ENCODE measurements at regions not wholly inside any gene's neighbourhood (a gene's known extent, or its start where the extent isn't known, plus 50 kb on each side); places are given as distances from the start of the nearest gene placed in this dataset.

DNA sequence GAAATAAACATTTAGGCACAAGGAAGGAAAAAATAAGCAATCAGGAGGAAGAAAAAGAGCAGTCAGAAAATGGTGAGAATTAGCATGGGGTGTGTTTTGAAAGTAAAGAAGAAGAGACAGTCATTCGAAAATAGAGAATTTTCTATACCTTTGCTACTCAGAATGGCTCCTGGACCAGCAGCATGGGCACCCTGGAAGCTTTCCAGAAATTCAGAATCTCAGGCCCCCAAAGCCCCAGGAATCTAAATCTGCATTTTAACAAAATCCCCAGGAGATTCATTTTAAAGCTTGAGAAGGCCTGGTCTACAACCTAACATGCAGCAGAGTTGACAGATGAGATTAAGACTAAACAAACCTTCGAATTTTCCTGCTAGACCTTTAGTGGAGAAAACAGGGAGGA, 131.2 kb upstream of the HDAC9 start:
- H3K4me3 ChIP-seq (ENCODE audit: low read depth, low read length) = no peak overlapping the region
- DNase-seq (ENCODE audit: low read depth) = no peak
- TF ChIP-seq, protein P1, sequence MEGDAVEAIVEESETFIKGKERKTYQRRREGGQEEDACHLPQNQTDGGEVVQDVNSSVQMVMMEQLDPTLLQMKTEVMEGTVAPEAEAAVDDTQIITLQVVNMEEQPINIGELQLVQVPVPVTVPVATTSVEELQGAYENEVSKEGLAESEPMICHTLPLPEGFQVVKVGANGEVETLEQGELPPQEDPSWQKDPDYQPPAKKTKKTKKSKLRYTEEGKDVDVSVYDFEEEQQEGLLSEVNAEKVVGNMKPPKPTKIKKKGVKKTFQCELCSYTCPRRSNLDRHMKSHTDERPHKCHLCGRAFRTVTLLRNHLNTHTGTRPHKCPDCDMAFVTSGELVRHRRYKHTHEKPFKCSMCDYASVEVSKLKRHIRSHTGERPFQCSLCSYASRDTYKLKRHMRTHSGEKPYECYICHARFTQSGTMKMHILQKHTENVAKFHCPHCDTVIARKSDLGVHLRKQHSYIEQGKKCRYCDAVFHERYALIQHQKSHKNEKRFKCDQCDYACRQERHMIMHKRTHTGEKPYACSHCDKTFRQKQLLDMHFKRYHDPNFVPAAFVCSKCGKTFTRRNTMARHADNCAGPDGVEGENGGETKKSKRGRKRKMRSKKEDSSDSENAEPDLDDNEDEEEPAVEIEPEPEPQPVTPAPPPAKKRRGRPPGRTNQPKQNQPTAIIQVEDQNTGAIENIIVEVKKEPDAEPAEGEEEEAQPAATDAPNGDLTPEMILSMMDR (IDR thresholded peaks at IDR 0.05; ENCODE audit: low read depth, low read length, missing control alignments) = no peak
- in situ Hi-C loops (cut with HindIII; ENCODE audit: low sequenced_read_pairs) = loop anchor here (10.0 to 25.0 kb wide), 2 partner anchors 220 to 1298 kb away; no protein-coding TSS in a partner anchor

DNA sequence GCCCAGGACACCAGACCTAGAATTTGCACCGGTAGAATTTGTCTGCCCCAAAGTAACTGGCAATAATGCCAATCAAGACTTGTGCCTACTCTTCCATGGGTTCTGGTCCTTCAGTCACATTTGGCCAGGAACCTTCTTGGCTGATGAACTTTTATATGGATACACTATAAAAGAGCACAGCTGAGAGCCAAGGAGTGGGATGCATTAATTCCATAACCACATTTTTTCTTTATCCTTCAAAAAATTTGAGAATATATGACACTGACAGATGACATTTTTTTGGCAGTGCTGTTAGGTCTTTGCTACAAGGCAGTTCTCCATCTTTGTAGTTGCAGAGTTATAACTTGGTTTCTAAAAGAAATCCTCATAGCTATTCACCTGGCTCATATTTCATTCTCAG, 129.2 kb upstream of the HDAC9 start:
- no peak overlapping the region for H3K4me3 ChIP-seq (ENCODE audit: low read depth, low read length)
- DNase-seq (ENCODE audit: low read depth) = no peak
- TF ChIP-seq, protein P1 (IDR thresholded peaks at IDR 0.05; ENCODE audit: low read depth, low read length, missing control alignments) = no peak
- in situ Hi-C loops (cut with HindIII; ENCODE audit: low sequenced_read_pairs) = loop anchor here (10.0 to 25.0 kb wide), 2 partner anchors 218 to 1296 kb away; no protein-coding TSS in a partner anchor

DNA sequence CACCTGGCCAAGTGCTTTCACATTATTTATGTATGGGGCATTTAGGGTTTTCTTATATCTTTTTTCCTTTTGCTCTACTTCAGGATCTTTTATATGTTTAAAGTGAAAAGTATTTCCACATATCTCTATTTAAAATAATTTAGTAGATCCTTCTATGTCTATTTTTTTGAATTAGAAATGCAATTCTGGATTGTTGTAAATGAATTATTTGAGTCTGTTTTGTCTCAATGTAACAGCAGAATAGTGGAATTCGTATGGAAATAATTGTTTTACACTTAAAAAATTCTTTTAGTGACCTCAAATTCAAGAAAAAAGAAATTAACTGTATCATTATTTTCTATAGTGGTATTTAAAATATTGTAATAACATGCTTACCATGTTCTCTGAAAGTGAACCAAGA, 126.5 kb upstream of the HDAC9 start:
- no peak overlapping the region for H3K4me3 ChIP-seq (ENCODE audit: low read depth, low read length)
- no peak for DNase-seq (ENCODE audit: low read depth)
- in situ Hi-C loops (cut with HindIII; ENCODE audit: low sequenced_read_pairs) = loop anchor here (10.0 to 25.0 kb wide), 2 partner anchors 216 to 1293 kb away; no protein-coding TSS in a partner anchor
- TF ChIP-seq, protein P1 (IDR thresholded peaks at IDR 0.05; ENCODE audit: low read depth, low read length, missing control alignments) = no peak

DNA sequence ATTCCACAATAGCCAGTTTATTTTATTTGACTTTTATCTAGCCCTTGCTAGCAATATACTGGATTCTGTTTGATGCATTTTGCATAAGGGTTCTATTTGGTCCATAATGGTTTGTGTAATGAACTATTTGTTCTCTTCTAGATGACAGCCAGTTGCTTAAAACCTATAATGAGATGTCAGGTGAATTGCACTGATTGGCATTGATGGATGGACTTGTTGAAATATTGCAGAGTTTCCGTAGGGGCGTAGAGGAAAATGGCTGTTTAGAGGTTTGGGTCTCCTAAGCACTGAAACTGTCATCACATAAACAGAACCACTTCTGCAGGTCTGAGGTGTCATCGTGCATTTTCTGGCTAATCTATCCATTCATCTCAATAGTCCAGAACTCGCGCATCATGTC, 124.9 kb upstream of the HDAC9 start:
- TF ChIP-seq, protein P1 (IDR thresholded peaks at IDR 0.05; ENCODE audit: low read depth, low read length, missing control alignments) = no peak
- in situ Hi-C loops (cut with HindIII; ENCODE audit: low sequenced_read_pairs) = loop anchor here (25.0 kb wide), 1 partner anchor 1292 kb away; no protein-coding TSS in a partner anchor
- no peak overlapping the region for H3K4me3 ChIP-seq (ENCODE audit: low read depth, low read length)
- no peak for DNase-seq (ENCODE audit: low read depth)

DNA sequence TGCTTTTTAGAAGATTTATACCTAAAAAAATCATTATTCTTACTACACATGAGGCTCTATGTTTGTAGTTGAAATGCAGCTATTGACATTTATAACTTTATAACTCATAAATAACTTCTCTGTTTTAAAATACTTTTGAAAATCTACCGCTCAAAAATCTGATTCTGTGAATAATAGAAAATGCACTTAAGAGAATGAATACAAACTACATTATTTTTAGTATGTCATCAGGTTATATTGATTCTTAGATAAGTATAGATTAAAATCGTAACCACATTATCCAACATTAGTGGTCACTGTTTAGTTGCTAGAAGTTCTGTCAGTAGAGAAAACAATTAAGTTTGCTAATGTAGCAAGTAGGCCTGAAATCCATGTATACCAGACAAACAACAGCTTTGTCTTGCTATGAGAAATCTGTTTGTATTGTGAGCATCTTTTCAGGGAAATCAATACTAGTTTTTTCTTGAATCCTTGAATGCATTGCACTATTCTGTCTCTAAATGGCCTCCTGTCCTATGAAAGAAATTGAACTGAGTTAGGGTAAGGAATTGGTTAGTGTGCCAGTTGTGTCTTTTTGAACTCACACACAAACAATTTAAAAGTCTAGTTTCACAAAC, 116.5 kb upstream of the HDAC9 start:
- no peak for DNase-seq (ENCODE audit: low read depth)
- TF ChIP-seq, protein P1 (IDR thresholded peaks at IDR 0.05; ENCODE audit: low read depth, low read length, missing control alignments) = no peak

DNA sequence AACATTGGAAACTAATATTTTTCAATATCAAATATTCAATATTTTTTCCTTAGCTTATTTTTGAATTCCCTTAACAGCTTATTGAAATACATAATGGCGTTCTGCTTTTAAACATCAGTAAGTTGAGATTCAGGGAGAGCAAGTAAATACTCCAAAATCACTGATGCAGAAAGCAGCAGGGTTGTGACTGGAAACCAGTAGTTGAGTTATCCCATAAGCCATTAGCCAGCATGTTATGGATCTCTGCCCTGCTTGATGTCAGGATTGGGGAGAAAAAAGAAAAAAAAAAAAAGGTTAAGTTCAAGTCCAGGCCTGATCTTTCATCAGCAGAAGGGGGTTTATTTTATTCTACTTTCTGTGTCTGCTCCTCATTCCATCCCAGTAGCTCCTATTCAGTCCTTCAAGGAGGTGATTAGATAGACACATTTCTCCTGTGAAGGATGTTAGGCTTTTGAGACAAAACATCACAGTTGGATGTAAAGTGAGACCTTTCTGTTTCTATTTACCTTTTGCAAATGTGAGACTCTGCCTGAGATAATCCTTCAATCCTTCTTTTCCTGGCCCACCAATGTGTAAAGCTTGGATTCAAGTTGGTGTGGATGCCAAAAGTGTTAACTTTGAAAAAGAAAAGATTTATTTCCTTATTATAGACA, 110.9 kb upstream of the HDAC9 start:
- no peak overlapping the region for H3K4me3 ChIP-seq (ENCODE audit: low read depth, low read length)
- TF ChIP-seq, protein P1 (IDR thresholded peaks at IDR 0.05; ENCODE audit: low read depth, low read length, missing control alignments) = no peak
- in situ Hi-C loops (cut with HindIII; ENCODE audit: low sequenced_read_pairs) = loop anchor here (10.0 kb wide), 1 partner anchor 110 kb away; the partner anchor contains the start of gene HDAC9
- no peak for DNase-seq (ENCODE audit: low read depth)

More for the DNA sequence above, 116.5 kb upstream of the HDAC9 start:
- in situ Hi-C loops (cut with HindIII; ENCODE audit: low sequenced_read_pairs) = no loop called here
- H3K4me3 ChIP-seq (ENCODE audit: low read depth, low read length) = no peak overlapping the region

Data from astrocyte of the cerebellum (primary cell).